ENCODE measurements at regions not wholly inside any gene's neighbourhood (a gene's known extent, or its start where the extent isn't known, plus 50 kb on each side); places are given as distances from the start of the nearest gene placed in this dataset.
"Not testable (repeated sequence)": the region's sequence is repeated elsewhere in the genome, so short reads cannot be mapped to it uniquely, and the experiment has no call there.

DNA sequence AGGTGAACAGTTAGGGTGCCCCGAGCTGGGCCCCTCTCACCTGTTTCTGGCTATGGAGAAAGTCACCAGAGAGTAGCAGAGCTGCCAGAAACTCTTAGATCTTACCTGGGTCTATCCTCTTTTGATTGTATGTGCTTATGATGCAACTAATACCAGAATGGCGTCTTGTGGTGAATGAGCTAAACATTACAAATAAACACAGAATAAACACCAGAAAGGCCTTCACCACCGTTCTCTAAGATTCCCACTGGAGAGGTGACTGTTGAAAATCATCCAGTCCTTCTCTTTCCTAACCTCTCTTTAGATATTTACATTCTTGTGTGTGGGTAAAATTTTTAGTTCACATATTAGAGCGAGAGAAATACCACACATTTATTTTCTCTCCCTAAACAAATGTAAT, 241.7 kb upstream of the GAS1 start:
- ATAC-seq (replicated peaks) = no peak

DNA sequence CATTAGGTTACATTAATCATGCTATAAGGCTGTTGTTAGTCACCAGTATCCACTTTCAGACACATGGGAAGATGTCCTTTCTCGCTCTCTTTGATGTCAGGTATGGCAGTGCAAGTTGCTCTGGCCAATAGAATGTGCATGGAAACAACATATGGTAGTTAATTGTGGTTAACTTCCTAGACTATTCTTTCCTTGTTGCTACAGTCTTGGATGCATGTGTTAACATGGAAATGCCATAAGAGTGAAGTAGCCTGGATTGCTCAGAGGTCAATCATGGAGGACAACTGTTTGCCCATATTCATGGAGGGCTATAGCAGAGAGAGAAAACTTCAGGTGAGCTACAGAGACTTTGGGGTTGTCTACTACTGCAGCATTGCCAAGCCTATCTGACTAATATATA, 245.8 kb upstream of the GAS1 start:
- H3K27ac Mint-ChIP-seq = no peak overlapping the region
- ATAC-seq (replicated peaks) = no peak
- H3K27me3 Mint-ChIP-seq = peaks cover 30% of the 10 kb centered on the region
- peaks cover 4% of the 10 kb centered on the region for H3K9me3 Mint-ChIP-seq
- H3K4me3 Mint-ChIP-seq = no peak overlapping the region
- H3K4me1 Mint-ChIP-seq = no peaks in the 10 kb centered on the region
- H3K36me3 Mint-ChIP-seq (ENCODE audit: low read depth) = no peaks in the 10 kb centered on the region

More for the DNA sequence above, 241.7 kb upstream of the GAS1 start:
- no peaks in the 10 kb centered on the region for H3K4me1 Mint-ChIP-seq
- H3K9me3 Mint-ChIP-seq = no peaks in the 10 kb centered on the region
- H3K27me3 Mint-ChIP-seq = peaks cover 27% of the 10 kb centered on the region
- no peaks in the 10 kb centered on the region for H3K36me3 Mint-ChIP-seq (ENCODE audit: low read depth)
- no peak overlapping the region for H3K4me3 Mint-ChIP-seq
- H3K27ac Mint-ChIP-seq = no peak overlapping the region

DNA sequence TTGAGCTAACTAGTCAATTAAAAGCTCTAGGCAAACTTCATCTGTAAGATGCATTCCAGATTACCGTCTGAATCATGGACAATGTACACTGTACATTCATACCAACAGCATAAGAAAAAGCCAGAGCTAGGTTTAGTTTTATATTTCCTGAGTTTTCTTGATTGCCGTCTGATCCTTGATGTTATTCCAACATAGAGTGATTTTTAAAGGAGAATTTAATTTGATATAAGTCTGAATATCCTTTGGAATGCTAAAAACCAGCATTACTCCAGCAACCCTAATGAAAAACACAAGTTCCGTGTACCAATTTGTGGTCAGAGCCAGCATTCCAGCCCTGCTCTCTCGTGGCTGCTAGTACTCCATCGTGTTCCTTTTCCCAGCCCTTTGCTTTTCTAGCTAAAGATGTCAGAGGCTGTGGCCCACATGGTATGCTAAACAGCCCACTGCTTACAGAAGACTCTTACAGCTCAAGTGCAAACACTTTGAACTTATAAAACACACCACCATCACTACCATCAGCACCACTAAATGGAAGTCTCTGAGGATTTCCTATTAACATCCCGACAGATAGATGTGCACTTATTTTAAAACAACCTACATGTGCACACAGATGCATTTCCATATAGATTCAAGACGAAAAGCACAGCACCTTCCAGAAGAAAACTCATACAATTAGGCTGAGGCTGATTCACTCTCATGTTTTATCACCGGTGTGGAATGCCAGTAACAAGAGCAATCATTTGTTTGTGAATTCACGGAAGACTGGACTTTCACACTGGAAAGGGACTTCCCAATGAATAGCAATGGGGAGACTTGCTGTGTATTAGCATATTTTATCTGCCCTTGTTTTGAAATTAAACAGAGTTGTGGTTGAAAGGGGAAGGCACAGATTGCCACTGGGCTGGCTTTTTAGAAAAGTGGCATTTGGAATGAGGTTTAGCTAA, 246.9 kb upstream of the GAS1 start:
- H3K36me3 Mint-ChIP-seq (ENCODE audit: low read depth) = no peaks in the 10 kb centered on the region
- H3K9me3 Mint-ChIP-seq = peaks cover 4% of the 10 kb centered on the region
- peaks cover 25% of the 10 kb centered on the region for H3K27me3 Mint-ChIP-seq
- no peaks in the 10 kb centered on the region for H3K4me1 Mint-ChIP-seq
- ATAC-seq (replicated peaks) = no peak
- no peak overlapping the region for H3K4me3 Mint-ChIP-seq
- no peak overlapping the region for H3K27ac Mint-ChIP-seq

DNA sequence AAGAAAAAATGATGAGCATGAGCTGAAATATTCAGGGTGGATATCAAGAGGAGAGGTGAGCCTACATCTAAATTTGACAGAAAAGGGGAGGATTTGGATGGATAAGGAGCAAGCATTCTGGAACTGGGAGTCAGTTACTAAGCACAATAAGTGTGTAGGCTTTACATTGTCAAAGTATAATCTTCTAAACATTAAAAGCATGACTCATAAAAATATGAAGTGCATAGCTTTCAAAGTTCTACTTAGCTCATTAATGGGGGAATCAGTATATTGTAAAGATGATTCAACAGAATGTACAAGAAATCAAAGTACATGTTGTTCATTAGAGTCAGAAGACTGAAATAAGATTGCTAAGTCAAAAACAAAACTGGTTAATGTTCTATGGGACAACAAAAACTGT, 248.0 kb upstream of the GAS1 start:
- Mint-ChIP-seq H3K4me3 (no peak overlapping the region), H3K36me3 (ENCODE audit: low read depth) (no peaks in the 10 kb centered on the region), H3K27me3 (peaks cover 25% of the 10 kb centered on the region), H3K27ac (no peak overlapping the region), H3K9me3 (peaks cover 4% of the 10 kb centered on the region), H3K4me1 (no peaks in the 10 kb centered on the region)
- no peak for ATAC-seq (replicated peaks)

DNA sequence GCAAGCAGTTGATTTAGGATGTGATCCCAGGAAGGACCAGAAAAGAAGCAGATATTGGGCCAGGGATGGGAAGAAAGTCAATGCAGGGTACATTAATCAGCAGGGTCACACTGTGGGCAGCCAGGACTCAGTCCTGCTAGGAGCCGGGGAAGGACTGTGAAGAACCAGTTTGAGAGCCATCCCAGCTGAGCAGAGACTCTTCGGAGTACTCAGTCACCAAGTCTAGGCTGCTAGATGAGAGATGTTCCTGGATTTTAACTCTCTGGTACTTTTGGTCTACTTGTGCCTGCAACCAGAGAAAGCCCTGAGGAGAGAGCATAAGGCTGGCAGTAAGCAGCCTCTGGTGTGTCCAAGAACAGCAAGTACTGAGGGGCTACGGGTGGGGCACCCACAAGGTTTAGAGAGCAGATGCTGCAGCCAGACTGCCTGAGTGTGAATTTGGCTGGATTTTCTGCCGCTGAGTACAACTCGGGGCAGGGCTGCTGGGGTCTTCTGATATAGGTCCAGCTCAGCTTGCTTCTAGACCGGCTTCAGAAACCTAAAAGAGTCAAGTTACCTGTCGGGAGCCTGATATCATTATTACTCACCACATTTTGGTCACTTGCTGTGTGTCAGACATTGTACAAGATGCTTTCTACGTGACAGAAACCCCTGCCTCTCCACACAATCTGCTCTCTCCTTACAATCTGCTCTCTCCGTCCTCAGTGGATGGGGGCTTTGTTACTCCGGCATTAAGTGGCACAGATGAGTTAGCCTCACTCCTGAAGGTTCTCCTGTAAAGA, 250.2 kb upstream of the GAS1 start:
- Mint-ChIP-seq H3K27ac (no peak overlapping the region), H3K9me3 (peaks cover 4% of the 10 kb centered on the region), H3K4me3 (no peak overlapping the region), H3K4me1 (no peaks in the 10 kb centered on the region), H3K36me3 (ENCODE audit: low read depth) (no peaks in the 10 kb centered on the region), H3K27me3 (peaks cover 25% of the 10 kb centered on the region)
- ATAC-seq (replicated peaks) = no peak

DNA sequence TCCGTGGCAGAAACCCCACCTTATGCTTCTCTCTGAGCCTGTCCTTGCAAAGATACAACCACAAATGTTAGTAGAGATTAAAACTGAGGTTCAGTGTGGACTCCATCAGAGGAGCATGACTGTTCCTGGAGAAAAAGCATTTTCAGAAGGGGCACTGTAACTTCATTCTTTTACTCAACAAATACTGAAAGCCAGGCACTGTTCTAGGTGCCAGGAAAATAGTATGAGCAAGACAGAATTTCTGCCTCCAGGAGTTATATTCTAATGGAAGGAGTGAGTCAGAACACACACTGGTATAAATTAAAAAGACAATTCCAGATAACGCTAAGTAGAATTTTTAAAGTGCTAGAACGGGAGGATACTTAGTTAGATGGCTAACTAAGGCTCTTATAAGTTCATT, 251.4 kb upstream of the GAS1 start:
- H3K36me3 Mint-ChIP-seq (ENCODE audit: low read depth) = no peaks in the 10 kb centered on the region
- peaks cover 4% of the 10 kb centered on the region for H3K9me3 Mint-ChIP-seq
- H3K4me1 Mint-ChIP-seq = no peaks in the 10 kb centered on the region
- no peak for ATAC-seq (replicated peaks)
- no peak overlapping the region for H3K4me3 Mint-ChIP-seq
- H3K27me3 Mint-ChIP-seq = peaks cover 17% of the 10 kb centered on the region
- no peak overlapping the region for H3K27ac Mint-ChIP-seq

DNA sequence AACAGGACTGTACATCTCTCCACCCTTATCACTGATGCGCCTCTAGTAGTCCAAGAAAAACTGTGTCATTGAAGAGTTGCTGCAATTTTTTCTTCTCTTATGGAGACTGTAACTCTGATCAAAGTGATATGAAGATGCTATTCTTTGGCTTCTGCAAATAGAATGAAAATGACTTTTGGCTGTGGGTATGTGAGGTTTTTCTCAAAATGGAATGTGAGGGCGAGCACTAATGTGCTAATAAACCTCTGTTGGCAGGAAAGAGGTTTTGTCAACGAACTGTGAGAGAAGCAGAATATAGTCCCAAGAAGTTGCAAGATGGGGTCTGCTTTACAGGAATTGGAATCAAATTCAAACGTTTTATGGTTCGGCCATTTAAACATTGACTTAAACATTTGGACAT, 252.0 kb upstream of the GAS1 start:
- no peak for ATAC-seq (replicated peaks)
- no peaks in the 10 kb centered on the region for H3K36me3 Mint-ChIP-seq (ENCODE audit: low read depth)
- H3K27ac Mint-ChIP-seq = no peak overlapping the region
- H3K4me1 Mint-ChIP-seq = no peaks in the 10 kb centered on the region
- H3K9me3 Mint-ChIP-seq = peaks cover 4% of the 10 kb centered on the region
- H3K4me3 Mint-ChIP-seq = no peak overlapping the region
- peaks cover 16% of the 10 kb centered on the region for H3K27me3 Mint-ChIP-seq

DNA sequence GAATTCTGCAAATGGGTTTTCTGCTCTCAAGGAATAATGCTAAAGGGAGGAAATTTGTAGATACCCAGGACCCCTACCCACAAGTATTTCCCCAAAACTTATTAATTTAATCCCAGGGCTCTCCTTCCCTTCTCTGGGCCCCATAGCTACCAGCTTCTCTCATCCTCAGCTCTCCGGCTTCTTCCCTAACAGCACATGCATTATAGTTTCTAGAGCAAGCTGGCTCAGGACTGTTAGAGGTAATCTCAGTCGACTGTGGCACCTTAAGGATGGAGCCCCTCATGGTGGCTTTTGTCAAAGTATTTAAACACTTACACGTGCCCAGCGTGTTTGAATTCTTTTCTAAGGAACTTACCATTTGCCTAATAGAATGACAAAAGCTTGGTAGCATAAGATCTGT, 252.5 kb upstream of the GAS1 start:
- ATAC-seq (replicated peaks) = no peak
- no peaks in the 10 kb centered on the region for H3K36me3 Mint-ChIP-seq (ENCODE audit: low read depth)
- H3K9me3 Mint-ChIP-seq = peaks cover 4% of the 10 kb centered on the region
- H3K4me3 Mint-ChIP-seq = no peak overlapping the region
- H3K4me1 Mint-ChIP-seq = no peaks in the 10 kb centered on the region
- peaks cover 13% of the 10 kb centered on the region for H3K27me3 Mint-ChIP-seq
- no peak overlapping the region for H3K27ac Mint-ChIP-seq

DNA sequence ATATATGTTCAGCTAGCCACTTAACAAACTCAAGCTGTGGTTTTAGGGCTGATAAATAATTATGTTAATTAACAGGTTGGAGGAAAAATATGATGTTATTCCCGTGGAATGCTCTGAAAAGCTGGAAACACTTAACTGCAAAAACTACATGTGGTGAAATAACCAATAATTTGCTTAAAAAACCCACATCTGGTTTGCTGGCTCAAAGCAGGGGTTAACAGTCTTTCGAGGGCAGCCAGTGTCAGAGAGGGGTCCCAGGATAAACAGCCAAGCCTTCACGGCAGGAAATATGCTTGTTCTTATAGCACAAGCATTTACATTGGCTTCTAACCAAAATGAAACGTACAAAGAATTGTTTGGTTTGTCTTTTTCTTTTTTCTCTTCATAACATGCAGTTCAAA, 254.0 kb upstream of the GAS1 start:
- Mint-ChIP-seq H3K27me3 (peaks cover 12% of the 10 kb centered on the region), H3K36me3 (ENCODE audit: low read depth) (no peaks in the 10 kb centered on the region), H3K27ac (no peak overlapping the region), H3K9me3 (peaks cover 4% of the 10 kb centered on the region), H3K4me1 (no peaks in the 10 kb centered on the region), H3K4me3 (no peak overlapping the region)
- no peak for ATAC-seq (replicated peaks)

DNA sequence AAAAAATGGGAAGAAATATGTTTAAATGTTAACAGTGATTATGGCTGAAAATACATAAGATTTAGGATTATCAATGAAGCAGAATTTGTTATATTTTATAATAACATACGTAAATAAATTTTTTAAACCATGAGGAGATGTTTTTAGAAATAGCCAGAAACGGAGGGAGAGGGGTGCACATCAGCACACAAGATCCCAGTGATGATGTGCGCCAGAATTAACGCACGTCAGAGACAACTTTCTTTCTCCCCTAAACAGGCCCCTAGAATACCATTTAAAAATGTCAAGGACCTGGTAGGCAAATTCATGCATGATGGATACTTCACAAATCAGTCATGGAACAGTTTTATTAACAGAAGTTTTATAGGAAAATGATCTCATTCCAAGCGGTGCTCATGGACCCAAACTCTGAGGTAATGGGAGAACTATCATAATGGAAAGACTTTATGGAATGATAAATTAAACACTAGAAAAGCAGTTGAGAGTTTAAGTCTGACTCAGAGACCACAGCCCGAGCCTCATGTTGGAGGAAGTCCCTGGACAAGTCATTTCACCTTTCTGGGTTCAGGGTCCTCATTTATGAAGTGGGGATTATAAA, 258.9 kb upstream of the GAS1 start:
- H3K27me3 Mint-ChIP-seq = peaks cover 4% of the 10 kb centered on the region
- H3K36me3 Mint-ChIP-seq (ENCODE audit: low read depth) = no peaks in the 10 kb centered on the region
- H3K4me3 Mint-ChIP-seq = no peak overlapping the region
- no peak overlapping the region for H3K27ac Mint-ChIP-seq
- no peaks in the 10 kb centered on the region for H3K4me1 Mint-ChIP-seq
- no peak for ATAC-seq (replicated peaks)
- no peaks in the 10 kb centered on the region for H3K9me3 Mint-ChIP-seq

DNA sequence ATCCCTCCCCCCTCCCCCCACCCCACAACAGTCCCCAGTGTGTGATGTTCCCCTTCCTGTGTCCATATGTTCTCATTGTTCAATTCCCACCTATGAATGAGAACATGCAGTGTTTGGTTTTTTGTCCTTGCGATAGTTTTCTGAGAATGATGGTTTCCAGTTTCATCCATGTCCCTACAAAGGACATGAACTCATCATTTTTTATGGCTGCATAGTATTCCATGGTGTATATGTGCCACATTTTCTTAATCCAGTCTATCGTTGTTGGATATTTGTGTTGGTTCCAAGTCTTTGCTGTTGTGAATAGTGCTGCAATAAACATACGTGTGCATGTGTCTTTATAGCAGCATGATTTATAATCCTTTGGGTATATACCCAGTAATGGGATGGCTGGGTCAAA, 263.4 kb upstream of the GAS1 start:
- not testable (repeated sequence) for H3K9me3 Mint-ChIP-seq

DNA sequence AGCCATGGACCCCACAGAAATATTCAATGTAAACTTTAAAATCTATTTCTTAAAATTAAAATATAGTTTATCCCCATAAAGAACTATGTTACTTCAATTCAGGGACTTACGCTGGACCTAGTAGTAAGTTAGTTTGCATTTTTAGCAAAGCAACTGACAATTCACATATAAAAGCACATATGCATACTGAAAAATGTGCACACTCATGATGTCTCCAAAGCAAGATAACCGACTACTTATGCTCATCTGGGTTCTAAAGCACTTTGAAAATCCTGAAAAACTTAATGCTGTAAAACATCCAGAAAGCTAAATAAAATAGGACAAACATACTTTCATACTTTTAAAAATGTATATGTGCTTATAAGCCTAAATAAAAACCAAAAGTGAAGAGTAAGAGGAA, 264.4 kb upstream of the GAS1 start:
- Mint-ChIP-seq H3K27ac (no peak overlapping the region), H3K36me3 (ENCODE audit: low read depth) (no peaks in the 10 kb centered on the region), H3K4me1 (no peaks in the 10 kb centered on the region), H3K4me3 (no peak overlapping the region), H3K9me3 (no peaks in the 10 kb centered on the region), H3K27me3 (peaks cover 10% of the 10 kb centered on the region)
- ATAC-seq (replicated peaks) = no peak

More for the DNA sequence above, 263.4 kb upstream of the GAS1 start:
- ATAC-seq (replicated peaks); H3K4me1 Mint-ChIP-seq; H3K36me3 Mint-ChIP-seq (ENCODE audit: low read depth); H3K4me3 Mint-ChIP-seq; H3K27ac Mint-ChIP-seq: not testable (repeated sequence)
- H3K27me3 Mint-ChIP-seq = peaks cover 10% of the 10 kb centered on the region

DNA sequence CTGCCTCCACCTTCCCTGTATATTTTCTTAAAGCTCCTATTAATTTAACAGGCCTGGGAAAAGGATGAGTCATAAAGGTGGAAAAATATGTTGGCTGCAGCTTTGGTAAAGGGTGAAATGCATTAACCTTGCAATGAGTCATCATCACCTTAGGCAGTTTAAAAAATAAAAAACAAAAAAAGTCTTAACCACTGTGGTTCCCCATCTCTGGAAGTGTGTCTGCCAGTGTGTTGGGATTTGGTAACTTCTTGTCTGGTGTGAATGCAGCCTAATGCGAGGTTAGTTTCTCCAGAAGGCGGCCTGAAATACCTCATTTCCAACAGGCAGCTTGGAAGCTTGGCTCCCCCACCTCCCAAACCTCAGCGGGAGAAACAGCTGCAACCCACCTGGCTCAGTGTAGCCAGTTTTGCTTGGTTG, 265.3 kb upstream of the GAS1 start:
- no peak for ATAC-seq (replicated peaks)
- H3K4me1 Mint-ChIP-seq = no peaks in the 10 kb centered on the region

DNA sequence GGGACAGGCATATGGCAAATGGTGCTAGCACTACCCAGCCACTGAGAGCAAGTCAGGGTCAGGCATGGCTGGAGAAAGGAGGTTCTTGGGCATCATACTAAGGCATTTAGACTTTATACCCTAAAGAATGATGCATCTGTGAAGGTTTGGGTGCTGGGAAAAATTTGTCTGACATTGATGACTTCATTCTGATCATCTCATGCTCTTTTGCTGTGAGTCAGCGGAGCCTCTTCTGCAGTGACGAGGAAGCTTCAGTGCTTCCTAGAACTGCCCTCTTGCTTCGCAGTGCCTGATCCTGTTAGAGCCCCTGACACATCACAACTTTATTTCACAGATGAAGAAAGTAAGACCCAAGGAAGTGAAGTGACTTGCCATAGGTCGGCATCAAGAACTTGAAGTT, 266.6 kb upstream of the GAS1 start:
- H3K4me3 Mint-ChIP-seq = no peak overlapping the region
- H3K9me3 Mint-ChIP-seq = no peaks in the 10 kb centered on the region
- peak; percentile 37 for ATAC-seq (replicated peaks)
- no peak overlapping the region for H3K27ac Mint-ChIP-seq
- no peaks in the 10 kb centered on the region for H3K36me3 Mint-ChIP-seq (ENCODE audit: low read depth)
- H3K4me1 Mint-ChIP-seq = no peaks in the 10 kb centered on the region
- H3K27me3 Mint-ChIP-seq = peaks cover 13% of the 10 kb centered on the region

More for the DNA sequence above, 265.3 kb upstream of the GAS1 start:
- H3K27ac Mint-ChIP-seq = no peak overlapping the region
- H3K27me3 Mint-ChIP-seq = peaks cover 10% of the 10 kb centered on the region
- no peaks in the 10 kb centered on the region for H3K9me3 Mint-ChIP-seq
- H3K36me3 Mint-ChIP-seq (ENCODE audit: low read depth) = no peaks in the 10 kb centered on the region
- H3K4me3 Mint-ChIP-seq = no peak overlapping the region

DNA sequence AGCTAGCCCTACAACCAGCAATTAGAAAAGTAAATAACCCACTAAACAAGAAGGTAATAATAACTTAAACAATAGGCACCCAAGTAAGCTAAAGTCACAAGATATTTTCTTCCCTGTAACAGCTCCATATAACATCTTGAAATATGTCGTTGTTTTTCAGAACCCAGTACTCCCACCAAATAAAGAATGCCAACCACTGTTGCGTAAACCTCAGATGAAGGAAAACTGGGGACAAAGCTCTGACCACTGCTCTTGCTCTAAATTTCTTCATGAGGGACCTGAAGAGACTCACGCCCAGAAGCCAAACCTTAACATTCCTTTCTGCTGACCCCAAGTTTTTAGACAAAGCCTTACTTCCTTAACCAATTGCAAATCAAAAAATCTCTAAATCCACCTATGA, 267.7 kb upstream of the GAS1 start:
- no peak overlapping the region for H3K4me3 Mint-ChIP-seq
- ATAC-seq (replicated peaks) = no peak
- H3K36me3 Mint-ChIP-seq (ENCODE audit: low read depth) = no peaks in the 10 kb centered on the region

More for the DNA sequence above, 267.7 kb upstream of the GAS1 start:
- no peaks in the 10 kb centered on the region for H3K9me3 Mint-ChIP-seq
- H3K4me1 Mint-ChIP-seq = no peaks in the 10 kb centered on the region
- H3K27ac Mint-ChIP-seq = no peak overlapping the region
- peaks cover 13% of the 10 kb centered on the region for H3K27me3 Mint-ChIP-seq
